Activated CD4-positive, alpha-beta memory T cell treated with anti-CD3 and anti-CD28 coated beads for 36 hours (primary cell): ENCODE measurements at regions not wholly inside any gene's neighbourhood (a gene's known extent, or its start where the extent isn't known, plus 50 kb on each side); places are given as distances from the start of the nearest gene placed in this dataset.

Experiments used
- CTCF ChIA-PET: fragments of 350-600 bp; sonication (Branson Sonifier 250); formaldehyde crosslinking; loops from one replicate; lab custom pipeline; 2021; ENCODE audit warnings: antibody characterized with exemption, inconsistent platforms; lab: Charles Lee
- POLR2A ChIA-PET: fragments of 350-600 bp; sonication (Branson Sonifier 250); formaldehyde crosslinking; loops from one replicate; lab custom pipeline; 2021; ENCODE audit warnings: antibody characterized with exemption; lab: Charles Lee
- DNase-seq: peaks from one replicate; pipeline ENCODE4 v3.0.0-alpha.2; 2020
- H3K27ac Mint-ChIP-seq: one replicate; pipeline ENCODE4 v1.8.0; 2021; ENCODE audit warnings: mixed read lengths
- H3K27me3 Mint-ChIP-seq: one replicate; pipeline ENCODE4 v1.8.0; 2021; ENCODE audit warnings: mixed read lengths
- H3K36me3 Mint-ChIP-seq: one replicate; pipeline ENCODE4 v1.8.0; 2021; ENCODE audit warnings: mixed read lengths
- H3K4me1 Mint-ChIP-seq: one replicate; pipeline ENCODE4 v1.8.0; 2021; ENCODE audit warnings: low read depth, mixed read lengths
- H3K4me3 Mint-ChIP-seq: one replicate; pipeline ENCODE4 v1.8.0; 2021; ENCODE audit warnings: mild to moderate bottlenecking, mixed read lengths
- H3K9me3 Mint-ChIP-seq: one replicate; pipeline ENCODE4 v1.8.0; 2021; ENCODE audit warnings: mixed read lengths
- intact Hi-C: fragments of 100-400 bp; cut with micrococcal nuclease; formaldehyde crosslinking; loops from one replicate; pipeline ENCODE4 v1.15.1; 2023

- ChIA-PET CTCF (no interaction called here), POLR2A (no interaction called here)
- intact Hi-C loops: no loop called here
- Mint-ChIP-seq H3K4me3 (no peak overlapping the region), H3K27ac (no peak overlapping the region), H3K27me3 (no peaks in the 10 kb centered on the region), H3K4me1 (no peaks in the 10 kb centered on the region), H3K36me3 (no peaks in the 10 kb centered on the region), H3K9me3 (no peaks in the 10 kb centered on the region)
- no peak for DNase-seq
These were observed 66.7 kb upstream of the EZH2 start for GRCh38 chr7:148950806-148951205.

GRCh38 chr7:148944935-148945934 lies 61.1 kb upstream of the EZH2 start:
- H3K4me3 Mint-ChIP-seq: no peak overlapping the region
- peaks cover 3% of the 10 kb centered on the region for H3K4me1 Mint-ChIP-seq
- DNase-seq: no peak
- no peaks in the 10 kb centered on the region for H3K27me3 Mint-ChIP-seq
- CTCF ChIA-PET: no interaction called here
- H3K9me3 Mint-ChIP-seq: no peaks in the 10 kb centered on the region
- intact Hi-C loops: no loop called here
- POLR2A ChIA-PET: interaction anchor here (0.6 kb wide), 1 partner anchor 241 kb away, joined by 5 read pairs; no protein-coding TSS in a partner anchor
- H3K27ac Mint-ChIP-seq: no peak overlapping the region
- H3K36me3 Mint-ChIP-seq: peaks cover 2% of the 10 kb centered on the region

- Mint-ChIP-seq H3K9me3 (no peaks in the 10 kb centered on the region), H3K27ac (peak overlapping the region; percentile 94), H3K4me3 (peak overlapping the region; percentile 94), H3K4me1 (peaks cover 14% of the 10 kb centered on the region), H3K27me3 (no peaks in the 10 kb centered on the region), H3K36me3 (peaks cover 2% of the 10 kb centered on the region)
- POLR2A ChIA-PET: interaction anchor here (0.6 to 2.6 kb wide), 13 partner anchors 22 to 364 kb away, joined by 3 to 32 read pairs (median 5); partner anchors contain the start of genes CUL1 and EZH2
- peak; percentile 84 for DNase-seq
- CTCF ChIA-PET: interaction anchor here (0.6 to 2.7 kb wide), 27 partner anchors 8 to 366 kb away, joined by 3 to 36 read pairs (median 4); partner anchors contain the start of genes CUL1 and ZNF212
- intact Hi-C loops: loop anchor here (1.0 kb wide), 6 partner anchors 15 to 244 kb away; partner anchors contain the start of gene EZH2
These were observed 57.6 kb upstream of the EZH2 start for GRCh38 chr7:148941598-148942275.

- Mint-ChIP-seq H3K4me3 (peak overlapping the region; percentile 94), H3K27ac (peak overlapping the region; percentile 94), H3K9me3 (no peaks in the 10 kb centered on the region), H3K4me1 (peaks cover 14% of the 10 kb centered on the region), H3K27me3 (no peaks in the 10 kb centered on the region), H3K36me3 (peaks cover 2% of the 10 kb centered on the region)
- intact Hi-C loops: loop anchor here (1.0 kb wide), 6 partner anchors 15 to 244 kb away; partner anchors contain the start of gene EZH2
- POLR2A ChIA-PET: interaction anchor here (0.6 to 2.6 kb wide), 13 partner anchors 21 to 363 kb away, joined by 3 to 32 read pairs (median 5); partner anchors contain the start of genes CUL1 and EZH2
- CTCF ChIA-PET: interaction anchor here (0.6 to 2.7 kb wide), 26 partner anchors 9 to 365 kb away, joined by 3 to 36 read pairs (median 4); partner anchors contain the start of genes CUL1 and ZNF212
- peak; percentile 70 for DNase-seq
These were observed 56.9 kb upstream of the EZH2 start for GRCh38 chr7:148940702-148941597.

GRCh38 chr7:148939128-148939755 lies 55.2 kb upstream of the EZH2 start:
- no peak for DNase-seq
- ChIA-PET POLR2A (interaction anchor here (0.7 to 1.8 kb wide), 7 partner anchors 26 to 432 kb away, joined by 3 to 23 read pairs (median 6); partner anchors contain the start of gene EZH2), CTCF (interaction anchor here (1.0 to 1.7 kb wide), 7 partner anchors 24 to 208 kb away, joined by 3 to 10 read pairs (median 4); partner anchors contain the start of gene ZNF398)
- Mint-ChIP-seq H3K9me3 (no peaks in the 10 kb centered on the region), H3K36me3 (peaks cover 2% of the 10 kb centered on the region), H3K4me1 (peaks cover 15% of the 10 kb centered on the region), H3K27ac (peak overlapping the region; percentile 72), H3K4me3 (peak overlapping the region; percentile 14), H3K27me3 (no peaks in the 10 kb centered on the region)
- intact Hi-C loops: loop anchor here (1.0 kb wide), 2 partner anchors 26 to 432 kb away; no protein-coding TSS in a partner anchor

GRCh38 chr7:148935451-148935850 lies 51.4 kb upstream of the EZH2 start:
- intact Hi-C loops: no loop called here
- Mint-ChIP-seq H3K27me3 (no peaks in the 10 kb centered on the region), H3K4me1 (peaks cover 15% of the 10 kb centered on the region), H3K27ac (no peak overlapping the region), H3K4me3 (no peak overlapping the region), H3K36me3 (no peaks in the 10 kb centered on the region), H3K9me3 (no peaks in the 10 kb centered on the region)
- DNase-seq: no peak
- ChIA-PET POLR2A (no interaction called here), CTCF (no interaction called here)
